Loucy (cell line): ENCODE measurements at regions not wholly inside any gene's neighbourhood (a gene's known extent, or its start where the extent isn't known, plus 50 kb on each side); places are given as distances from the start of the nearest gene placed in this dataset.

Source experiments
- H2AFZ ChIP-seq: fragments of 200-600 bp; sonication (generic); 2 replicates; pipeline ENCODE4 v1.6.0; 2016; ENCODE audit warnings: antibody characterized with exemption, mild to moderate bottlenecking, low read length, moderate library complexity
- H3F3A ChIP-seq: fragments of 200-600 bp; 2 replicates; pipeline ENCODE4 v1.6.0; 2016; ENCODE audit warnings: antibody characterized with exemption, low read depth, mild to moderate bottlenecking
- H3K27me3 ChIP-seq: fragments of 200-600 bp; sonication (generic); 2 replicates; pipeline ENCODE4 v1.6.1; 2014; ENCODE audit warnings: low read length, mild to moderate bottlenecking; ENCODE audit not compliant: insufficient read depth, poor library complexity, severe bottlenecking
- H3K36me3 ChIP-seq: fragments of 200-600 bp; sonication (generic); 2 replicates; pipeline ENCODE4 v1.6.1; 2016; ENCODE audit warnings: low read length; ENCODE audit not compliant: insufficient read depth
- H3K4me1 ChIP-seq: fragments of 200-600 bp; sonication (generic); 2 replicates; pipeline ENCODE4 v1.5.1; 2014; ENCODE audit warnings: low read length, mild to moderate bottlenecking; ENCODE audit not compliant: insufficient read depth, poor library complexity, severe bottlenecking
- H3K4me2 ChIP-seq: fragments of 200-600 bp; sonication (generic); 2 replicates; pipeline ENCODE4 v1.6.0; 2014; ENCODE audit warnings: antibody characterized with exemption, low read length, low read depth, mild to moderate bottlenecking; ENCODE audit not compliant: poor library complexity, severe bottlenecking
- H3K4me3 ChIP-seq: fragments of 200-600 bp; sonication (generic); 2 replicates; pipeline ENCODE4 v1.5.1; 2014; ENCODE audit warnings: low read length, mild to moderate bottlenecking, mixed read lengths; ENCODE audit not compliant: poor library complexity, severe bottlenecking
- H3K79me2 ChIP-seq: fragments of 200-600 bp; sonication (generic); 2 replicates; pipeline ENCODE4 v1.6.1; 2014; ENCODE audit warnings: low read length; ENCODE audit not compliant: insufficient read depth
- H3K9ac ChIP-seq: fragments of 200-600 bp; sonication (generic); 2 replicates; pipeline ENCODE4 v1.6.0; 2014; ENCODE audit warnings: mild to moderate bottlenecking, low read depth, low read length, moderate library complexity; ENCODE audit not compliant: poor library complexity, severe bottlenecking
- H3K9me2 ChIP-seq: fragments of 200-600 bp; sonication (generic); replicated peaks from 2 replicates; pipeline ENCODE4 v1.6.1; 2016; ENCODE audit warnings: low read depth, low read length, mixed read lengths
- H3K9me3 ChIP-seq: fragments of 200-600 bp; sonication (generic); 2 replicates; pipeline ENCODE4 v1.6.1; 2014; ENCODE audit warnings: mild to moderate bottlenecking, antibody characterized with exemption, low read length, low read depth; ENCODE audit not compliant: insufficient read depth
- H4K20me1 ChIP-seq: fragments of 200-600 bp; sonication (generic); 2 replicates; pipeline ENCODE4 v1.6.0; 2014; ENCODE audit warnings: antibody characterized with exemption, low read length, mild to moderate bottlenecking; ENCODE audit not compliant: insufficient read depth, poor library complexity, severe bottlenecking
- CTCF ChIP-seq: fragments of 200-600 bp; sonication (generic); conservative IDR thresholded peaks from 2 replicates; pipeline ENCODE4 v1.5.1; 2014; ENCODE audit warnings: mild to moderate bottlenecking, antibody characterized with exemption, low read length
- EZH2phosphoT487 ChIP-seq: fragments of 200-600 bp; IDR thresholded peaks from 2 replicates; pipeline ENCODE4 v1.6.1; 2018; ENCODE audit warnings: antibody characterized with exemption, mild to moderate bottlenecking, moderate library complexity, borderline replicate concordance

GRCh38 chr7:25771491-25771890, 380.5 kb upstream of the NFE2L3 start:
- Histone ChIP-seq H2AFZ (no peak overlapping the region), H3K4me3 (no peak overlapping the region), H3K9me2 (no peaks in the 10 kb centered on the region), H3K36me3 (no peaks in the 10 kb centered on the region), H3K27me3 (no peaks in the 10 kb centered on the region), H3K79me2 (no peaks in the 10 kb centered on the region), H3K9me3 (no peaks in the 10 kb centered on the region), H3F3A (no peaks in the 10 kb centered on the region), H3K4me1 (no peaks in the 10 kb centered on the region), H4K20me1 (no peaks in the 10 kb centered on the region), H3K4me2 (no peak overlapping the region), H3K9ac (no peak overlapping the region)
- TF ChIP-seq CTCF (no peak), EZH2phosphoT487 (no peak)

DNA sequence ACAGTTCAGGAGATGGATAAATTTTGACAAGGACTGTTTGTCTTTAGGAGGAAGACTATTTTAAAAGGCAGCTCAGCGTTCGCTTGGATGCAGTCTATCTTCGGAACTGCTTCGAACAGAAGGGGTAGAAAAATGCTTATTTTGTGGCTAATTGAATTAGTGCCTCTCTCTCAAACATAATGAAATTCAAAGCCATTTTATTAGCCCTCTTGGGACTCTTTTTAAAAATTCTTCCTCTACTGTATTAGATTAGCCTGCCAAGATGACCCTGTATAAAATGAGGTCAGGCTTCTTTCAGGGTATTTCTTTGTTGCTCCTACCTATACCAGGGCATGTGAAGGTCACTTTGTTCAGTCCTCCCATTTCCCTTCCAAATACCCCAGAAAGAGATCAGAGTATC, 379.2 kb upstream of the NFE2L3 start:
- Histone ChIP-seq H3K9me2 (no peaks in the 10 kb centered on the region), H3K79me2 (no peaks in the 10 kb centered on the region), H3K36me3 (no peaks in the 10 kb centered on the region), H3K4me2 (no peak overlapping the region), H3K27me3 (no peaks in the 10 kb centered on the region), H4K20me1 (no peaks in the 10 kb centered on the region), H3K9ac (no peak overlapping the region), H2AFZ (no peak overlapping the region), H3K4me1 (no peaks in the 10 kb centered on the region), H3K9me3 (no peaks in the 10 kb centered on the region), H3F3A (no peaks in the 10 kb centered on the region), H3K4me3 (no peak overlapping the region)
- TF ChIP-seq EZH2phosphoT487 (no peak), CTCF (no peak)

- Histone ChIP-seq H2AFZ (no peak overlapping the region), H3K36me3 (no peaks in the 10 kb centered on the region), H3K4me1 (no peaks in the 10 kb centered on the region), H3K27me3 (no peaks in the 10 kb centered on the region), H3K4me2 (no peak overlapping the region), H3K9me2 (no peaks in the 10 kb centered on the region), H4K20me1 (no peaks in the 10 kb centered on the region), H3K79me2 (no peaks in the 10 kb centered on the region), H3K9ac (no peak overlapping the region), H3F3A (no peaks in the 10 kb centered on the region), H3K9me3 (no peaks in the 10 kb centered on the region), H3K4me3 (no peak overlapping the region)
- TF ChIP-seq CTCF (no peak), EZH2phosphoT487 (no peak)
Measured at GRCh38 chr7:25774675-25775074, 377.3 kb upstream of the NFE2L3 start.
